KOPT-K1 (cell line): ENCODE measurements at regions not wholly inside any gene's neighbourhood (a gene's known extent, or its start where the extent isn't known, plus 50 kb on each side); places are given as distances from the start of the nearest gene placed in this dataset.

Experiments
- H3K27ac ChIP-seq: fragments of 200-600 bp; sonication (generic); 2 replicates; pipeline ENCODE4 v1.5.1; 2016; ENCODE audit warnings: antibody characterized with exemption, mild to moderate bottlenecking, low read depth, low read length; ENCODE audit not compliant: poor library complexity, severe bottlenecking
- H3K36me3 ChIP-seq: fragments of 200-600 bp; sonication (generic); 2 replicates; pipeline ENCODE4 v1.5.1; 2017; ENCODE audit warnings: antibody characterized with exemption, mild to moderate bottlenecking, low read length, moderate library complexity; ENCODE audit not compliant: insufficient read depth
- H3K9me3 ChIP-seq: fragments of 200-600 bp; sonication (generic); 2 replicates; pipeline ENCODE4 v1.5.1; 2017; ENCODE audit warnings: antibody characterized with exemption, low read length, mild to moderate bottlenecking; ENCODE audit not compliant: insufficient read depth, poor library complexity, severe bottlenecking

DNA sequence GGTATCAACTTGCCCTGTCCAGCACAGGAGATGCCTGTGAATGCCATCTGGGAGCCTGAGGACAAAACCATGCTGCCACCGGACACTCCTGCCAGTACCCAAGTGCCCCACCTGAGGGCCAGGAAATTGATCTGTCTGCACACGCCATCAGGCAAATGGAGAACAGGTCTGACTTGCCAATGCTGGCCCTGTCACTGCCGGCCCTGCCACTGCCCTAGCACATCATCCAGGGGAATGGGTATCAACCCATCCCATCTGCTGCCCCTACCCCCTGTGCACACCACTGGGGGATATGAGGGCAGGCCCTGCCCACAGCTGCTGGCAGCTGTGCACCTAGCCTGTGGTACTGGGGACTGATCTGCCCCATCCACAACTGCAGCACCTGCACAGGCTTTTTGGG is 1081.6 kb upstream of the EYS start:
- H3K9me3 ChIP-seq = no peaks in the 10 kb centered on the region
- no peak overlapping the region for H3K27ac ChIP-seq
- no peaks in the 10 kb centered on the region for H3K36me3 ChIP-seq

- H3K9me3 ChIP-seq = no peaks in the 10 kb centered on the region
- no peak overlapping the region for H3K27ac ChIP-seq
- H3K36me3 ChIP-seq = no peaks in the 10 kb centered on the region
These were observed 1065.8 kb upstream of the EYS start for GRCh38 chr6:66772800-66773199.

- Histone ChIP-seq H3K27ac (no peak overlapping the region), H3K9me3 (no peaks in the 10 kb centered on the region), H3K36me3 (no peaks in the 10 kb centered on the region)
These were observed 1064.6 kb upstream of the EYS start for GRCh38 chr6:66771626-66772025.

GRCh38 chr6:66751630-66752029 is 1044.6 kb upstream of the EYS start:
- no peaks in the 10 kb centered on the region for H3K36me3 ChIP-seq
- no peak overlapping the region for H3K27ac ChIP-seq
- H3K9me3 ChIP-seq = no peaks in the 10 kb centered on the region

DNA sequence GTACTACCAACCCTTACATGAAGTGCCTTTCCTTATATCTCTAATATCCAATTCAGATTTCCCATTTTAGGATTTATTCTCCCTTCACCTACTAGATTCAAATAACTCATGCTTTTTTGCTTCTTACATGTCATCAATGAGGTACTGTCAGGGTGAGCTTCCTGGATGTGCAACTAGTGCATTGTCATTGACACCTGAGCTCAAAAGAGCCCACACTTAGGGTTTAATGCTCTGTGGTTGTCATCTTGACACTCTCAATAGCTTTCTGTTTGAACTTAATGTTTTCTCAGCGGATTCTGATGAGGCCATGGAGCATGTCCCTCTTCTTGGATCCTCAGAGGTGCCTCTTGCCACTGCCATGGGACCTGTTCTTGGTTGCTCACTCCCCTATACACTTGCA is 1033.3 kb upstream of the EYS start:
- Histone ChIP-seq H3K27ac (no peak overlapping the region), H3K36me3 (no peaks in the 10 kb centered on the region), H3K9me3 (no peaks in the 10 kb centered on the region)

GRCh38 chr6:66735106-66735890 is 1028.3 kb upstream of the EYS start:
- Histone ChIP-seq H3K27ac (no peak overlapping the region), H3K36me3 (no peaks in the 10 kb centered on the region), H3K9me3 (no peaks in the 10 kb centered on the region)

- H3K9me3 ChIP-seq = no peaks in the 10 kb centered on the region
- H3K27ac ChIP-seq = no peak overlapping the region
- H3K36me3 ChIP-seq = no peaks in the 10 kb centered on the region
These were observed 1024.3 kb upstream of the EYS start for GRCh38 chr6:66731310-66731709.

DNA sequence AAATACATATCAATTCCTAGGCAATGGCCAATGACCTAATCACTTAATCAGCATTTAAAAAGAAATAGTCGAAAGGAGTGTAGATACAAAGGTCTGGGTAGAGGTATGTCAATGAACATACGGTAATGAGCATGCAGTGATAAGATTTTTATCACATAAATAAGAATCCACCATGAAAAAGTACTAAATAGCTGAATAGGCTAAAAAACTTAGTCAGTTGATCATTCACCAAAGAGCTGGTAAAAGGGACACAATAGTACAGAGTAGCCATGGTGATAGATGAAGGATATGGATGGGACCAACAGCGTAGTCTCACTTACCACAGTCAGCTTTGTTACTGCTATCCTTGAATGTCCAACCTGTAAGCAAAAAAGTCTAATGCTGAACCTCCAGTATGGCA is 1018.6 kb upstream of the EYS start:
- H3K9me3 ChIP-seq = no peaks in the 10 kb centered on the region
- H3K27ac ChIP-seq = no peak overlapping the region
- no peaks in the 10 kb centered on the region for H3K36me3 ChIP-seq

DNA sequence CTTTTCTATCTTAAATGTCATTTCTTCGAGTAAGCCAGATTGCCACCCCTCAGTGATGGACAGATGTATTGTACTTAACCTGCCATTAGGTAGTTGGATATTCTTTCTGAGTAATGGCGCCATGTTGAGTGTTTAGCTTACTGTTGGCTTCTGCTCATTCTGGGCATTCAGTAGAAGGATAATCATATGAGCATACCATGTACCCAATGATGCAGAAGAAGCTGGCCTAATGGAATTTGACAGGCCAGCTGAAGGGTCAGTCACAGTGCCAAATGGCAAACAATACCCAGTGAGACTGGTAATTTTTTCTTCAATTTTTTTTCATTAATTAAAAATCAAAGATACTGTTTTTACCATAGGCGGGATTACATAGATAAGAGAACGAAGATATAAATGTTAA is 1010.8 kb upstream of the EYS start:
- no peaks in the 10 kb centered on the region for H3K36me3 ChIP-seq
- no peak overlapping the region for H3K27ac ChIP-seq
- no peaks in the 10 kb centered on the region for H3K9me3 ChIP-seq

DNA sequence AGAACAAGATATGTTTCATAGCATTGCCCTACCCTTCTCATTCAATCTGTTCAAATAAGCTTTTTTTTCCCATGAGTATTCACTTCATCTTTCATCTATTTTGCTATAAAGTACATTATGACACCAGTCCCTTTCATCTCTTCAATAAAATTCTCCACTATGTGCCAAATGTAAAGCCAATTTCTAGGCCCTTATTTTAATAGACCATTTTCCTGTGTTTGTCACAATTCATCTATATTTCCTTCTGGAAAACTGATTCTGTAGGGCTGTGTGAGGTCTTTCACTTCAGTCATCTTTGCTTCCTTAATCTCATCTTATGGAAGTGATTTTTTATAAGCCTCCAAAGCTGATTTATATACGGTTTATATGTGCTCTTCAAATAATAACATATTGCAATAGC is 992.4 kb upstream of the EYS start:
- Histone ChIP-seq H3K36me3 (no peaks in the 10 kb centered on the region), H3K27ac (no peak overlapping the region)

DNA sequence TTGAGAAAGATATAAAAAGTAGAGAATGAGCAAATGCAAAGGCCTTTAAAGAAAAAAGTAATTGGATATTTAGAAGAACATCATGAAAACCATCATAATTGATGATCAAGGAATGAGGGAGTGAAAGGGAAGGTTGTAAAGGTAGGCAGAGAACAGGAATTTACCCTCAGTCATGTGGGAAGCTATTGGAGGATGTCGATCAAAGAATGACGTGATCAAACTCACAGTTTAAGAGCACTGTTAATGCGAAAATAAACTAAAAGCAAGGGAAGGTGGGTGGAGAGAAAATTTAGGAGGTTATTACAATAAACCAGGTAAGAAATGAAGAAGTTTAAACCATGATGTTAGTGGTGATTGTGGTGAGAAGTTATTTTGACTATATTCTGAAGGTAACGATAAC is 982.6 kb upstream of the EYS start:
- Histone ChIP-seq H3K27ac (no peak overlapping the region), H3K9me3 (no peaks in the 10 kb centered on the region), H3K36me3 (no peaks in the 10 kb centered on the region)

More for the DNA sequence above, 992.4 kb upstream of the EYS start:
- no peaks in the 10 kb centered on the region for H3K9me3 ChIP-seq

- no peaks in the 10 kb centered on the region for H3K36me3 ChIP-seq
- no peaks in the 10 kb centered on the region for H3K9me3 ChIP-seq
- H3K27ac ChIP-seq = no peak overlapping the region
These were observed 980.6 kb upstream of the EYS start for GRCh38 chr6:66687611-66688140.

- Histone ChIP-seq H3K36me3 (no peaks in the 10 kb centered on the region), H3K9me3 (no peaks in the 10 kb centered on the region), H3K27ac (no peak overlapping the region)
These were observed 968.9 kb upstream of the EYS start for GRCh38 chr6:66675906-66676305.

GRCh38 chr6:66664112-66664511 is 957.1 kb upstream of the EYS start:
- no peaks in the 10 kb centered on the region for H3K9me3 ChIP-seq
- H3K36me3 ChIP-seq = no peaks in the 10 kb centered on the region
- H3K27ac ChIP-seq = no peak overlapping the region

DNA sequence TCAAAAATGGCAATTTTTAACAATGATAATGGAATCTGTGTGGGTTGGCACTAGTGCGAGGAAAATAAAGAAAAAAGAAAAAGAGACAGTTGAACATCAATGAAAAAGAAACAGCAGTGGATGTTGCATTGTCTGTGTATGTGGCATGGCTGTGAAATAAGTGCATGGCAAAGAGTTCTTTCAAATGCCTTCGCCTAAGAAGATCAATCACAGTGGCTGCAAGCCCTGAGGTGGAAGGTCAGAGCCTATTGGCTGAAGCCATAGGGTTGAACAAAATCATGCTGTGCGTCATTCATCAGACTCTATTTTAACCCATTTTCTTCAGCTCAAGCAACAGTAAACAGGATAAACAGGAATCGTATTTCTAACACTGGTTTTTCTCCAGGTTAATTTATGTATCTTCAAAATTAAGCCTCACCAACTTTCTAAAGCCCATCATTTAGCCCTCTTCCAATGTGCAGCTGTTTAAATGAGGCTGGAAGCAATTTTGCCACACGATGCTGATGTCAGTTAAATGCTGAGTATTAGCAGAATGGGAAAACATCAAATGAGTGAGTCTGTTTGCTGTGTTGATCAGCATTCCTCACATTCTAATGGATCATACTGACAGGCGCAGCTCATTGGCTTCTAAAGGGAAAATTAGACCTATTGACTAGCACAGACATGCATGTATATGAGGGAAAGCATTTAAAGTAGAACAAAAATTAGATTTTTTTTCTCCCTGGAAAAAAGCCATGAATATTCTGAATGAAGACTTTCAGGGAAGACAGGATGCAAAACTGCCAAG is 955.9 kb upstream of the EYS start:
- Histone ChIP-seq H3K36me3 (no peaks in the 10 kb centered on the region), H3K27ac (no peak overlapping the region)

More for the DNA sequence above, 955.9 kb upstream of the EYS start:
- H3K9me3 ChIP-seq = no peaks in the 10 kb centered on the region
